ENCODE measurements at regions not wholly inside any gene's neighbourhood (a gene's known extent, or its start where the extent isn't known, plus 50 kb on each side); places are given as distances from the start of the nearest gene placed in this dataset.

GRCh38 chr5:92435781-92436180 lies 1052.7 kb upstream of the ARRDC3 start:
- no peaks in the 10 kb centered on the region for H3K9me3 ChIP-seq (ENCODE audit: insufficient read depth, low read length)
- H3K27ac ChIP-seq (ENCODE audit: low read length) = no peak overlapping the region
- H3K27me3 ChIP-seq (ENCODE audit: low read depth, low read length) = no peaks in the 10 kb centered on the region
- no peaks in the 10 kb centered on the region for H3K36me3 ChIP-seq (replicated peaks; ENCODE audit: low read depth, low read length)
- H3K4me2 ChIP-seq (ENCODE audit: low read length) = no peak overlapping the region
- no peak overlapping the region for H3K4me3 ChIP-seq (ENCODE audit: low read length)
- H4K20me1 ChIP-seq (ENCODE audit: insufficient read depth, low read length) = no peaks in the 10 kb centered on the region
- no peak overlapping the region for H3K9ac ChIP-seq (ENCODE audit: low read length)
- H2AFZ ChIP-seq (ENCODE audit: low read depth, low read length) = no peak overlapping the region
- no peaks in the 10 kb centered on the region for H3K79me2 ChIP-seq (ENCODE audit: low read length)
- H3K4me1 ChIP-seq (ENCODE audit: low read length) = no peaks in the 10 kb centered on the region
- TF ChIP-seq EZH2phosphoT487 (IDR thresholded peaks at IDR 0.05; ENCODE audit: low read depth) = no peak
- TF ChIP-seq, protein P1, sequence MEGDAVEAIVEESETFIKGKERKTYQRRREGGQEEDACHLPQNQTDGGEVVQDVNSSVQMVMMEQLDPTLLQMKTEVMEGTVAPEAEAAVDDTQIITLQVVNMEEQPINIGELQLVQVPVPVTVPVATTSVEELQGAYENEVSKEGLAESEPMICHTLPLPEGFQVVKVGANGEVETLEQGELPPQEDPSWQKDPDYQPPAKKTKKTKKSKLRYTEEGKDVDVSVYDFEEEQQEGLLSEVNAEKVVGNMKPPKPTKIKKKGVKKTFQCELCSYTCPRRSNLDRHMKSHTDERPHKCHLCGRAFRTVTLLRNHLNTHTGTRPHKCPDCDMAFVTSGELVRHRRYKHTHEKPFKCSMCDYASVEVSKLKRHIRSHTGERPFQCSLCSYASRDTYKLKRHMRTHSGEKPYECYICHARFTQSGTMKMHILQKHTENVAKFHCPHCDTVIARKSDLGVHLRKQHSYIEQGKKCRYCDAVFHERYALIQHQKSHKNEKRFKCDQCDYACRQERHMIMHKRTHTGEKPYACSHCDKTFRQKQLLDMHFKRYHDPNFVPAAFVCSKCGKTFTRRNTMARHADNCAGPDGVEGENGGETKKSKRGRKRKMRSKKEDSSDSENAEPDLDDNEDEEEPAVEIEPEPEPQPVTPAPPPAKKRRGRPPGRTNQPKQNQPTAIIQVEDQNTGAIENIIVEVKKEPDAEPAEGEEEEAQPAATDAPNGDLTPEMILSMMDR (IDR thresholded peaks at IDR 0.05; ENCODE audit: low read depth, low read length) = no peak

GRCh38 chr5:92429646-92430045 lies 1046.5 kb upstream of the ARRDC3 start:
- Histone ChIP-seq H3K79me2 (ENCODE audit: low read length) (no peaks in the 10 kb centered on the region), H2AFZ (ENCODE audit: low read depth, low read length) (no peak overlapping the region), H3K27me3 (ENCODE audit: low read depth, low read length) (no peaks in the 10 kb centered on the region), H3K36me3 (replicated peaks; ENCODE audit: low read depth, low read length) (no peaks in the 10 kb centered on the region), H3K27ac (ENCODE audit: low read length) (no peak overlapping the region), H3K4me3 (ENCODE audit: low read length) (no peak overlapping the region), H4K20me1 (ENCODE audit: insufficient read depth, low read length) (no peaks in the 10 kb centered on the region), H3K9me3 (ENCODE audit: insufficient read depth, low read length) (no peaks in the 10 kb centered on the region), H3K9ac (ENCODE audit: low read length) (no peak overlapping the region), H3K4me2 (ENCODE audit: low read length) (no peak overlapping the region), H3K4me1 (ENCODE audit: low read length) (no peaks in the 10 kb centered on the region)
- TF ChIP-seq, protein P1 (IDR thresholded peaks at IDR 0.05; ENCODE audit: low read depth, low read length) = no peak
- no peak for TF ChIP-seq EZH2phosphoT487 (IDR thresholded peaks at IDR 0.05; ENCODE audit: low read depth)

DNA sequence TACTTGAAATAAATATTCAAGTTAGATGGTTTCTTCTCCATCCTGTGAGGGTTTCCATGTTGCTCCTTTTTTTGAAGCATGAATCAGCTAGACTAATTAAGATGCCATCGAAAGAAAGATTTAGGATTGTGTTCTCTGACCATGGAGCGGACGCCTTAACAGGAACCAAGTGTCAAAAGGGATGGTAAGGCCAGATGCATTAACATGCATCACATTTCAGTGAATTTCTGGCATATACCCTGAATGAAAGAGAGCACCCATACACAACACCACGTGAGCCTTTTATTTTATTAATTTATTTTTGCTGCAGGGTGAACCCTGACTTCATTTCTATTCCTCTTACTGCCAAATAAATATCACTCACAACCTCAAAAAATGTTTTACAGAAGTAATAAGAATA lies 1045.3 kb upstream of the ARRDC3 start:
- Histone ChIP-seq H3K79me2 (ENCODE audit: low read length) (no peaks in the 10 kb centered on the region), H4K20me1 (ENCODE audit: insufficient read depth, low read length) (no peaks in the 10 kb centered on the region), H3K9ac (ENCODE audit: low read length) (no peak overlapping the region), H3K27ac (ENCODE audit: low read length) (no peak overlapping the region), H3K4me2 (ENCODE audit: low read length) (no peak overlapping the region), H2AFZ (ENCODE audit: low read depth, low read length) (no peak overlapping the region), H3K4me1 (ENCODE audit: low read length) (no peaks in the 10 kb centered on the region), H3K27me3 (ENCODE audit: low read depth, low read length) (no peaks in the 10 kb centered on the region), H3K4me3 (ENCODE audit: low read length) (no peak overlapping the region), H3K9me3 (ENCODE audit: insufficient read depth, low read length) (no peaks in the 10 kb centered on the region), H3K36me3 (replicated peaks; ENCODE audit: low read depth, low read length) (no peaks in the 10 kb centered on the region)
- TF ChIP-seq, protein P1 (IDR thresholded peaks at IDR 0.05; ENCODE audit: low read depth, low read length) = no peak
- no peak for TF ChIP-seq EZH2phosphoT487 (IDR thresholded peaks at IDR 0.05; ENCODE audit: low read depth)

- Histone ChIP-seq H3K36me3 (replicated peaks; ENCODE audit: low read depth, low read length) (no peaks in the 10 kb centered on the region), H2AFZ (ENCODE audit: low read depth, low read length) (no peak overlapping the region), H3K27ac (ENCODE audit: low read length) (no peak overlapping the region), H3K4me3 (ENCODE audit: low read length) (no peak overlapping the region), H3K4me1 (ENCODE audit: low read length) (no peaks in the 10 kb centered on the region), H4K20me1 (ENCODE audit: insufficient read depth, low read length) (no peaks in the 10 kb centered on the region), H3K4me2 (ENCODE audit: low read length) (no peak overlapping the region), H3K27me3 (ENCODE audit: low read depth, low read length) (no peaks in the 10 kb centered on the region), H3K9me3 (ENCODE audit: insufficient read depth, low read length) (no peaks in the 10 kb centered on the region; the same call in 1 of the 2 replicates), H3K9ac (ENCODE audit: low read length) (no peak overlapping the region), H3K79me2 (ENCODE audit: low read length) (no peaks in the 10 kb centered on the region)
- TF ChIP-seq, protein P1 (IDR thresholded peaks at IDR 0.05; ENCODE audit: low read depth, low read length) = no peak
- TF ChIP-seq EZH2phosphoT487 (IDR thresholded peaks at IDR 0.05; ENCODE audit: low read depth) = no peak
Observed at GRCh38 chr5:92424785-92425426, 1041.8 kb upstream of the ARRDC3 start.

Measured in OCI-LY3 (cell line).